ENCODE measurements at regions not wholly inside any gene's neighbourhood (a gene's known extent, or its start where the extent isn't known, plus 50 kb on each side); places are given as distances from the start of the nearest gene placed in this dataset.

- Mint-ChIP-seq H3K27ac (ENCODE audit: unreplicated experiment) (no peak overlapping the region), H3K4me1 (ENCODE audit: unreplicated experiment) (peaks cover 75% of the 10 kb centered on the region), H3K9me3 (ENCODE audit: unreplicated experiment) (no peaks in the 10 kb centered on the region), H3K4me3 (ENCODE audit: unreplicated experiment) (no peak overlapping the region), H3K36me3 (ENCODE audit: unreplicated experiment) (no peaks in the 10 kb centered on the region), H3K27me3 (ENCODE audit: unreplicated experiment) (no peaks in the 10 kb centered on the region)
- no peak for DNase-seq (ENCODE audit: extremely low spot score, unreplicated experiment)
- TF ChIP-seq, protein P1, sequence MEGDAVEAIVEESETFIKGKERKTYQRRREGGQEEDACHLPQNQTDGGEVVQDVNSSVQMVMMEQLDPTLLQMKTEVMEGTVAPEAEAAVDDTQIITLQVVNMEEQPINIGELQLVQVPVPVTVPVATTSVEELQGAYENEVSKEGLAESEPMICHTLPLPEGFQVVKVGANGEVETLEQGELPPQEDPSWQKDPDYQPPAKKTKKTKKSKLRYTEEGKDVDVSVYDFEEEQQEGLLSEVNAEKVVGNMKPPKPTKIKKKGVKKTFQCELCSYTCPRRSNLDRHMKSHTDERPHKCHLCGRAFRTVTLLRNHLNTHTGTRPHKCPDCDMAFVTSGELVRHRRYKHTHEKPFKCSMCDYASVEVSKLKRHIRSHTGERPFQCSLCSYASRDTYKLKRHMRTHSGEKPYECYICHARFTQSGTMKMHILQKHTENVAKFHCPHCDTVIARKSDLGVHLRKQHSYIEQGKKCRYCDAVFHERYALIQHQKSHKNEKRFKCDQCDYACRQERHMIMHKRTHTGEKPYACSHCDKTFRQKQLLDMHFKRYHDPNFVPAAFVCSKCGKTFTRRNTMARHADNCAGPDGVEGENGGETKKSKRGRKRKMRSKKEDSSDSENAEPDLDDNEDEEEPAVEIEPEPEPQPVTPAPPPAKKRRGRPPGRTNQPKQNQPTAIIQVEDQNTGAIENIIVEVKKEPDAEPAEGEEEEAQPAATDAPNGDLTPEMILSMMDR (IDR thresholded peaks at IDR 0.05) = no peak
Observed at GRCh38 chr3:25041871-25042584, 386.0 kb upstream of the RARB start.

DNA sequence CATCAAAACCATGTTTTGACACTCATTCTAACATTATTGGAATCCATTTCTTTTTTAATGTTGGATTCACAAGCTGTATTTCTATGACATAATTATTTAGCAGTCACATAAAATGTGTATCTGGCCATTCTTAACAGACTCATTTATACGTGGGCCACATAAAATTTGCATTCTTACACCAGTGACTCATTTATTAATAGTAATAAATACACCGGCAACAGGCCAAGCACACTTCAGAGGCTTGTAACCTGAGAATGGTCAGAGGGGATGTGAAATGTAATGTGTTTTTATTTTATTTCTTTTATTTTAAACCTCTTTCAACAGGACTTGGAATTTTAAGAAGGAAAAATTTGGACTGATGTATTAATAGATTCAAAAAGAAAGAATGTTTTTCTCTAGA, 384.9 kb upstream of the RARB start:
- H3K36me3 Mint-ChIP-seq (ENCODE audit: unreplicated experiment) = no peaks in the 10 kb centered on the region
- peaks cover 4% of the 10 kb centered on the region for H3K9me3 Mint-ChIP-seq (ENCODE audit: unreplicated experiment)
- no peak overlapping the region for H3K4me3 Mint-ChIP-seq (ENCODE audit: unreplicated experiment)
- no peak overlapping the region for H3K27ac Mint-ChIP-seq (ENCODE audit: unreplicated experiment)
- TF ChIP-seq, protein P1 (IDR thresholded peaks at IDR 0.05) = no peak
- no peaks in the 10 kb centered on the region for H3K27me3 Mint-ChIP-seq (ENCODE audit: unreplicated experiment)
- H3K4me1 Mint-ChIP-seq (ENCODE audit: unreplicated experiment) = peaks cover 68% of the 10 kb centered on the region
- DNase-seq (ENCODE audit: extremely low spot score, unreplicated experiment) = no peak

GRCh38 chr3:25043749-25044148, 384.3 kb upstream of the RARB start:
- Mint-ChIP-seq H3K9me3 (ENCODE audit: unreplicated experiment) (peaks cover 4% of the 10 kb centered on the region), H3K27ac (ENCODE audit: unreplicated experiment) (no peak overlapping the region), H3K4me1 (ENCODE audit: unreplicated experiment) (peaks cover 62% of the 10 kb centered on the region), H3K4me3 (ENCODE audit: unreplicated experiment) (no peak overlapping the region), H3K27me3 (ENCODE audit: unreplicated experiment) (no peaks in the 10 kb centered on the region), H3K36me3 (ENCODE audit: unreplicated experiment) (no peaks in the 10 kb centered on the region)
- TF ChIP-seq, protein P1 (IDR thresholded peaks at IDR 0.05) = no peak
- DNase-seq (ENCODE audit: extremely low spot score, unreplicated experiment) = no peak

GRCh38 chr3:25044762-25045710, 383.0 kb upstream of the RARB start:
- Mint-ChIP-seq H3K4me3 (ENCODE audit: unreplicated experiment) (no peak overlapping the region), H3K36me3 (ENCODE audit: unreplicated experiment) (no peaks in the 10 kb centered on the region), H3K4me1 (ENCODE audit: unreplicated experiment) (peaks cover 49% of the 10 kb centered on the region), H3K27ac (ENCODE audit: unreplicated experiment) (peak overlapping the region; percentile 70), H3K9me3 (ENCODE audit: unreplicated experiment) (peaks cover 4% of the 10 kb centered on the region), H3K27me3 (ENCODE audit: unreplicated experiment) (no peaks in the 10 kb centered on the region)
- TF ChIP-seq, protein P1 (IDR thresholded peaks at IDR 0.05) = no peak
- DNase-seq (ENCODE audit: extremely low spot score, unreplicated experiment) = no peak

Data from osteocyte (in vitro differentiated cells).